Fibroblast of lung (primary cell): ENCODE measurements at regions not wholly inside any gene's neighbourhood (a gene's known extent, or its start where the extent isn't known, plus 50 kb on each side); places are given as distances from the start of the nearest gene placed in this dataset.
A peak's percentile ranks its signal among the peaks of the same experiment; 100 is the strongest.

Experiments
- DNase-seq, 2 donors: peaks; one replicate each; pipeline versions ENCODE4 v3.0.0 to v3.0.0-alpha.2; 2010; ENCODE audit warnings: low read depth in 2 of 2
- H2AFZ ChIP-seq: 2 replicates; pipeline ENCODE4 v1.5.1; 2012; ENCODE audit warnings: low read length, control low read depth, inconsistent platforms
- H3K27ac ChIP-seq: 2 replicates; pipeline ENCODE4 v1.5.1; 2011; ENCODE audit warnings: low read length, control low read depth; ENCODE audit not compliant: insufficient read depth
- H3K27me3 ChIP-seq: 2 replicates; pipeline ENCODE4 v1.5.1; 2011; ENCODE audit warnings: mild to moderate bottlenecking, low read length; ENCODE audit not compliant: control insufficient read depth, insufficient read depth
- H3K36me3 ChIP-seq: 2 replicates; pipeline ENCODE4 v1.5.1; 2011; ENCODE audit warnings: low read length; ENCODE audit not compliant: control insufficient read depth, insufficient read depth
- H3K4me1 ChIP-seq: 2 replicates; pipeline ENCODE4 v1.5.1; 2011; ENCODE audit warnings: low read length; ENCODE audit not compliant: control insufficient read depth, insufficient read depth; ENCODE audit errors: extremely low read depth
- H3K4me2 ChIP-seq: 2 replicates; pipeline ENCODE4 v1.5.1; 2011; ENCODE audit warnings: low read length, control low read depth; ENCODE audit not compliant: insufficient read depth; ENCODE audit errors: extremely low read depth
- H3K4me3 ChIP-seq, 4 experiments: fragments of 200-600 bp in 1 of 4; sonication (generic) in 1 of 4; replicated peaks in 1 of 4; 2 replicates each; pipeline ENCODE4 v1.5.1; 2011 to 2016; ENCODE audit warnings: low read length in 4 of 4, low read depth in 3 of 4, mild to moderate bottlenecking in 3 of 4, control low read depth in 2 of 4, inconsistent platforms in 1 of 4, mixed read lengths in 1 of 4; ENCODE audit not compliant: insufficient read depth in 1 of 4; ENCODE audit errors: control extremely low read depth in 1 of 4
- H3K79me2 ChIP-seq: 2 replicates; pipeline ENCODE4 v1.5.1; 2012; ENCODE audit warnings: mild to moderate bottlenecking, low read length, inconsistent platforms; ENCODE audit not compliant: control insufficient read depth, insufficient read depth
- H3K9ac ChIP-seq: 2 replicates; pipeline ENCODE4 v1.5.1; 2011; ENCODE audit warnings: mild to moderate bottlenecking, low read length, control low read depth; ENCODE audit not compliant: insufficient read depth
- H3K9me3 ChIP-seq: 2 replicates; pipeline ENCODE4 v1.5.1; 2012; ENCODE audit warnings: low read depth, low read length; ENCODE audit not compliant: control insufficient read depth, insufficient read depth
- H4K20me1 ChIP-seq: 2 replicates; pipeline ENCODE4 v1.5.1; 2011; ENCODE audit warnings: low read length; ENCODE audit not compliant: control insufficient read depth, insufficient read depth; ENCODE audit errors: extremely low read depth
- EZH2 ChIP-seq: IDR thresholded peaks from 2 replicates; pipeline ENCODE4 v1.5.1; 2012; ENCODE audit warnings: low read length, control low read depth, mild to moderate bottlenecking; ENCODE audit errors: missing control alignments
- TF ChIP-seq, protein P1 (sequence below), 2 donors: IDR thresholded peaks in 1 of 2; conservative IDR thresholded peaks in 1 of 2; 1 replicate in 1 of 2; 2 replicates in 1 of 2; pipeline ENCODE4 v1.5.1; 2011 to 2012; ENCODE audit warnings: low read length in 2 of 2, control low read depth in 1 of 2, inconsistent platforms in 1 of 2, low read depth in 1 of 2, mild to moderate bottlenecking in 1 of 2

DNA sequence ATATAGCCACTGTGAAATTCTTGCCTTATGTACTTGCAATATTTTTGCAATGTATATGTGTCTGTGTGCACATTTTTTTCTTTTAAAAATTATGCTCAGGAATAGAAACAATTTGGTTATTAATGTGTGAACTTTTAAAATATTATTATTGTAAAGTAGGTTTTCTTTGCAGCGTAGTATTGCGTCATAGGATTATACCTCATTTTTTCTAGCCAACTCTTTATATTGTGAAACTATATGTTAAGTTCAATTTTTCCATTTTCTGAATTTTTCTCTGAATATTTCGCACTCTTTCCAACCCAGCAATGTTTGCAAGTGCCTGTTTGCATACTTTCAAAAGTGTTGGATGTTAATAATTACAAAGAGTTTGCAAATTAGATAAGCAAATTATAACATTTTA is 471.6 kb upstream of the LMO3 start:
- no peak for DNase-seq
- H3K9ac ChIP-seq, result no peak overlapping the region

DNA sequence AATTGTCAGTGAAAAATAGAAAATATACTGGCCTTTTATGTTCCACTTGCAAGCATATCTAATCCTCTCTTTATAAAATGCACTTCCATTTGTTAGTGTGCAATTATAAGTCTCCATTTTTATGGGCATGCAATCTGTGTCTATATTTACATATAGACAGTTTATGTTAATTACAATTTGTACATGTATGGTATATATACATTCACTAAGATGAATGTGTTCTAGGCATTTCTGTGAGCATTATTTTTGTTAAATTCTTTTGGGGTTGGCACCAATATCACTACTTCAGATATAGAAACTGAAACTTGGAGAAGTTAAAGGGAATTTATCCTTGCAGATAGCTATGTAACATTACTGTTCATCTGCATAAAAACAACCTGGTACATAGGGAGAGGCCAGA is 470.8 kb upstream of the LMO3 start:
- H3K9ac ChIP-seq, result no peak overlapping the region
- no peaks in the 10 kb centered on the region for H4K20me1 ChIP-seq
- H3K4me2 ChIP-seq, result no peak overlapping the region
- TF ChIP-seq EZH2, result no peak
- TF ChIP-seq, protein P1, sequence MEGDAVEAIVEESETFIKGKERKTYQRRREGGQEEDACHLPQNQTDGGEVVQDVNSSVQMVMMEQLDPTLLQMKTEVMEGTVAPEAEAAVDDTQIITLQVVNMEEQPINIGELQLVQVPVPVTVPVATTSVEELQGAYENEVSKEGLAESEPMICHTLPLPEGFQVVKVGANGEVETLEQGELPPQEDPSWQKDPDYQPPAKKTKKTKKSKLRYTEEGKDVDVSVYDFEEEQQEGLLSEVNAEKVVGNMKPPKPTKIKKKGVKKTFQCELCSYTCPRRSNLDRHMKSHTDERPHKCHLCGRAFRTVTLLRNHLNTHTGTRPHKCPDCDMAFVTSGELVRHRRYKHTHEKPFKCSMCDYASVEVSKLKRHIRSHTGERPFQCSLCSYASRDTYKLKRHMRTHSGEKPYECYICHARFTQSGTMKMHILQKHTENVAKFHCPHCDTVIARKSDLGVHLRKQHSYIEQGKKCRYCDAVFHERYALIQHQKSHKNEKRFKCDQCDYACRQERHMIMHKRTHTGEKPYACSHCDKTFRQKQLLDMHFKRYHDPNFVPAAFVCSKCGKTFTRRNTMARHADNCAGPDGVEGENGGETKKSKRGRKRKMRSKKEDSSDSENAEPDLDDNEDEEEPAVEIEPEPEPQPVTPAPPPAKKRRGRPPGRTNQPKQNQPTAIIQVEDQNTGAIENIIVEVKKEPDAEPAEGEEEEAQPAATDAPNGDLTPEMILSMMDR (conservative IDR thresholded peaks at IDR 0.05 in 1 of 2, IDR thresholded peaks at IDR 0.05 in 1 of 2; ENCODE audit: low read depth in 1 of 2, low read length in 2 of 2), result no peak
- no peak for DNase-seq
- H3K4me3 ChIP-seq, result no peak overlapping the region
- no peaks in the 10 kb centered on the region for H3K79me2 ChIP-seq
- H3K9me3 ChIP-seq, result no peaks in the 10 kb centered on the region
- H3K27me3 ChIP-seq, result no peaks in the 10 kb centered on the region
- no peak overlapping the region for H2AFZ ChIP-seq
- H3K27ac ChIP-seq, result no peak overlapping the region
- H3K4me1 ChIP-seq, result no peaks in the 10 kb centered on the region
- H3K36me3 ChIP-seq, result no peaks in the 10 kb centered on the region

More for the DNA sequence above, 471.6 kb upstream of the LMO3 start:
- no peaks in the 10 kb centered on the region for H3K9me3 ChIP-seq
- TF ChIP-seq EZH2, result no peak
- TF ChIP-seq, protein P1 (conservative IDR thresholded peaks at IDR 0.05 in 1 of 2, IDR thresholded peaks at IDR 0.05 in 1 of 2; ENCODE audit: low read depth in 1 of 2, low read length in 2 of 2), result no peak
- H3K27me3 ChIP-seq, result no peaks in the 10 kb centered on the region
- no peaks in the 10 kb centered on the region for H4K20me1 ChIP-seq
- no peaks in the 10 kb centered on the region for H3K36me3 ChIP-seq
- H3K79me2 ChIP-seq, result no peaks in the 10 kb centered on the region
- no peak overlapping the region for H3K4me2 ChIP-seq
- H3K4me3 ChIP-seq, result no peak overlapping the region
- no peak overlapping the region for H2AFZ ChIP-seq
- H3K27ac ChIP-seq, result no peak overlapping the region
- no peaks in the 10 kb centered on the region for H3K4me1 ChIP-seq

DNA sequence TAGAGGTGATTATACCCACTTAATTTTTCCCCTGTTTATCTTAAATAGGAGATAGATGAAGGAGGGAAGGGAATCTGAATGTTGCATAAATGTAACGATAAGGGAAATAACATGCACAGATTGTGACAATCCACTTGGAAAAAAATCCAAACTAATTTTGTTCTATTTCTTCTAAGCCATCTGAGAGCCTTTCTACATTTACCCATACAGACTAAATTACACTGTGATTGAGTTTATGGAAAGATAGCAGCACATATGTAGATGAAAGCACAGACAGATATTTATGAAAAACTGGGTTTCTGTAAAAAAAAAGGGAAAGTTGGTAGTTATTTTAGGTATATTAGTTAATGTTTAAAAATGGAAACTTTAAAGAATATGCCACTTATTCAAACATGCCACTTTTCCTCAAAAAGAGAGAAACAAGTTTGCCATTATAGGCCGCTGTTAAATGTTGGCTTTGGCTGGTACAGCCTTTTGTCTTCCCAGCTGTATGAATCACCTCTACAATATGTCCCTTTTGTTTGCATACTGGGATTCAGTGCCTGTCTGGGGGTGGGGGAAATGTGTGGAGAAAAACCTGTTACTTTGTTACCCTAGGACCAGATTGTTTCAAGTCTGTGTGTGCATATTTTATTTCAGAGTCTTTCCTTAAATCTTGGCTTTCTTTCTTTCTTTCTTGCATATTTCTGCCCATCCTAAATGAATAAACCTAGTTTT is 470.2 kb upstream of the LMO3 start:
- Histone ChIP-seq H3K9me3 (no peaks in the 10 kb centered on the region), H3K9ac (no peak overlapping the region), H3K36me3 (no peaks in the 10 kb centered on the region), H3K27ac (no peak overlapping the region), H4K20me1 (no peaks in the 10 kb centered on the region), H3K79me2 (no peaks in the 10 kb centered on the region), H3K4me3 (no peak overlapping the region), H3K4me1 (no peaks in the 10 kb centered on the region), H3K4me2 (no peak overlapping the region), H2AFZ (no peak overlapping the region), H3K27me3 (no peaks in the 10 kb centered on the region)
- TF ChIP-seq EZH2, result no peak
- TF ChIP-seq, protein P1 (conservative IDR thresholded peaks at IDR 0.05 in 1 of 2, IDR thresholded peaks at IDR 0.05 in 1 of 2; ENCODE audit: low read depth in 1 of 2, low read length in 2 of 2), result no peak
- DNase-seq, result peak in 1 of 2 donors; percentile 23
